ENCODE measurements at regions not wholly inside any gene's neighbourhood (a gene's known extent, or its start where the extent isn't known, plus 50 kb on each side); places are given as distances from the start of the nearest gene placed in this dataset.
A peak's percentile ranks its signal among the peaks of the same experiment; 100 is the strongest.

- DNase-seq, result no peak
These were observed 81.6 kb upstream of the IRF2BP2 start for GRCh38 chr1:234691567-234691966.

- DNase-seq, result peak; percentile 21 to 79 (median 52)
These were observed 80.9 kb upstream of the IRF2BP2 start for GRCh38 chr1:234690872-234691271.

- DNase-seq, result no peak
These were observed 79.3 kb upstream of the IRF2BP2 start for GRCh38 chr1:234689236-234689635.

- no peak for DNase-seq
These were observed 77.0 kb upstream of the IRF2BP2 start for GRCh38 chr1:234687011-234687410.

- no peak for DNase-seq
These were observed 76.1 kb upstream of the IRF2BP2 start for GRCh38 chr1:234686035-234686434.

- peak in 1 of 4 experiments; percentile 34 for DNase-seq
These were observed 74.9 kb upstream of the IRF2BP2 start for GRCh38 chr1:234684856-234685255.

GRCh38 chr1:234683861-234684632 is 74.1 kb upstream of the IRF2BP2 start:
- DNase-seq, result peak; percentile 76 to 89 (median 88)

- DNase-seq, result no peak
These were observed 73.3 kb upstream of the IRF2BP2 start for GRCh38 chr1:234683127-234683860.

GRCh38 chr1:234681990-234682389 is 72.0 kb upstream of the IRF2BP2 start:
- no peak for DNase-seq

GRCh38 chr1:234681065-234681464 is 71.1 kb upstream of the IRF2BP2 start:
- DNase-seq, result no peak

- no peak for DNase-seq
These were observed 70.4 kb upstream of the IRF2BP2 start for GRCh38 chr1:234680331-234680904.

- DNase-seq, result peak; percentile 51 to 83 (median 68)
These were observed 66.2 kb upstream of the IRF2BP2 start for GRCh38 chr1:234676103-234676594.

GRCh38 chr1:234675572-234675971 is 65.6 kb upstream of the IRF2BP2 start:
- no peak for DNase-seq

GRCh38 chr1:234675006-234675405 is 65.0 kb upstream of the IRF2BP2 start:
- no peak for DNase-seq

GRCh38 chr1:234674218-234674815 is 64.3 kb upstream of the IRF2BP2 start:
- DNase-seq, result no peak

- DNase-seq, result no peak
These were observed 62.6 kb upstream of the IRF2BP2 start for GRCh38 chr1:234672349-234673135.

- DNase-seq, result no peak
These were observed 61.1 kb upstream of the IRF2BP2 start for GRCh38 chr1:234670967-234671626.

- no peak for DNase-seq
These were observed 59.5 kb upstream of the IRF2BP2 start for GRCh38 chr1:234669499-234669898.

GRCh38 chr1:234668577-234668955 is 58.6 kb upstream of the IRF2BP2 start:
- no peak for DNase-seq

- DNase-seq, result no peak
These were observed 57.9 kb upstream of the IRF2BP2 start for GRCh38 chr1:234667600-234668576.

Measured in suppressor macrophage (primary cell).